ENCODE measurements at regions not wholly inside any gene's neighbourhood (a gene's known extent, or its start where the extent isn't known, plus 50 kb on each side); places are given as distances from the start of the nearest gene placed in this dataset.

GRCh38 chr6:1518855-1519254 is 90.9 kb upstream of the FOXC1 start:
- Histone ChIP-seq H3K27me3 (ENCODE audit: control insufficient read depth, insufficient read depth, low read length) (peaks cover 18% of the 10 kb centered on the region), H3K4me1 (ENCODE audit: control insufficient read depth, low read depth, low read length) (no peaks in the 10 kb centered on the region), H3K4me3 (ENCODE audit: low read length) (no peak overlapping the region), H3K9ac (ENCODE audit: low read length) (no peak overlapping the region), H3K27ac (ENCODE audit: low read length) (no peak overlapping the region), H3K9me3 (ENCODE audit: control insufficient read depth, low read depth, low read length) (no peaks in the 10 kb centered on the region), H3K36me3 (ENCODE audit: control insufficient read depth, low read depth, low read length) (no peaks in the 10 kb centered on the region)

- no peak overlapping the region for H3K4me3 ChIP-seq (ENCODE audit: low read length)
- no peaks in the 10 kb centered on the region for H3K36me3 ChIP-seq (ENCODE audit: control insufficient read depth, low read depth, low read length)
- no peaks in the 10 kb centered on the region for H3K4me1 ChIP-seq (ENCODE audit: control insufficient read depth, low read depth, low read length)
- H3K9me3 ChIP-seq (ENCODE audit: control insufficient read depth, low read depth, low read length), result no peaks in the 10 kb centered on the region
- no peak overlapping the region for H3K9ac ChIP-seq (ENCODE audit: low read length)
- peaks cover 25% of the 10 kb centered on the region for H3K27me3 ChIP-seq (ENCODE audit: control insufficient read depth, insufficient read depth, low read length)
- H3K27ac ChIP-seq (ENCODE audit: low read length), result no peak overlapping the region
Observed at GRCh38 chr6:1519597-1519996, 90.1 kb upstream of the FOXC1 start.

- Histone ChIP-seq H3K36me3 (ENCODE audit: control insufficient read depth, low read depth, low read length) (no peaks in the 10 kb centered on the region), H3K9me3 (ENCODE audit: control insufficient read depth, low read depth, low read length) (no peaks in the 10 kb centered on the region), H3K4me1 (ENCODE audit: control insufficient read depth, low read depth, low read length) (peaks cover 8% of the 10 kb centered on the region), H3K27ac (ENCODE audit: low read length) (no peak overlapping the region), H3K27me3 (ENCODE audit: control insufficient read depth, insufficient read depth, low read length) (peaks cover 57% of the 10 kb centered on the region), H3K9ac (ENCODE audit: low read length) (no peak overlapping the region), H3K4me3 (ENCODE audit: low read length) (no peak overlapping the region)
Observed at GRCh38 chr6:1522779-1523178, 86.9 kb upstream of the FOXC1 start.

- H3K27me3 ChIP-seq (ENCODE audit: control insufficient read depth, insufficient read depth, low read length), result peaks cover 70% of the 10 kb centered on the region
- peaks cover 8% of the 10 kb centered on the region for H3K4me1 ChIP-seq (ENCODE audit: control insufficient read depth, low read depth, low read length)
- no peak overlapping the region for H3K27ac ChIP-seq (ENCODE audit: low read length)
- no peaks in the 10 kb centered on the region for H3K9me3 ChIP-seq (ENCODE audit: control insufficient read depth, low read depth, low read length)
- H3K4me3 ChIP-seq (ENCODE audit: low read length), result no peak overlapping the region
- H3K36me3 ChIP-seq (ENCODE audit: control insufficient read depth, low read depth, low read length), result no peaks in the 10 kb centered on the region
- no peak overlapping the region for H3K9ac ChIP-seq (ENCODE audit: low read length)
Observed at GRCh38 chr6:1524040-1524480, 85.7 kb upstream of the FOXC1 start.

GRCh38 chr6:1525364-1526038 is 84.2 kb upstream of the FOXC1 start:
- no peak overlapping the region for H3K9ac ChIP-seq (ENCODE audit: low read length)
- H3K4me3 ChIP-seq (ENCODE audit: low read length), result no peak overlapping the region
- H3K27ac ChIP-seq (ENCODE audit: low read length), result no peak overlapping the region
- no peaks in the 10 kb centered on the region for H3K9me3 ChIP-seq (ENCODE audit: control insufficient read depth, low read depth, low read length)
- H3K36me3 ChIP-seq (ENCODE audit: control insufficient read depth, low read depth, low read length), result no peaks in the 10 kb centered on the region
- H3K27me3 ChIP-seq (ENCODE audit: control insufficient read depth, insufficient read depth, low read length), result peaks cover 70% of the 10 kb centered on the region
- H3K4me1 ChIP-seq (ENCODE audit: control insufficient read depth, low read depth, low read length), result peaks cover 8% of the 10 kb centered on the region

GRCh38 chr6:1526398-1527072 is 83.2 kb upstream of the FOXC1 start:
- Histone ChIP-seq H3K9ac (ENCODE audit: low read length) (no peak overlapping the region), H3K27ac (ENCODE audit: low read length) (no peak overlapping the region), H3K4me1 (ENCODE audit: control insufficient read depth, low read depth, low read length) (peaks cover 8% of the 10 kb centered on the region), H3K9me3 (ENCODE audit: control insufficient read depth, low read depth, low read length) (no peaks in the 10 kb centered on the region), H3K4me3 (ENCODE audit: low read length) (no peak overlapping the region), H3K36me3 (ENCODE audit: control insufficient read depth, low read depth, low read length) (no peaks in the 10 kb centered on the region), H3K27me3 (ENCODE audit: control insufficient read depth, insufficient read depth, low read length) (peaks cover 70% of the 10 kb centered on the region)

- H3K4me3 ChIP-seq (ENCODE audit: low read length), result no peak overlapping the region
Observed at GRCh38 chr6:1527073-1527457, 82.7 kb upstream of the FOXC1 start.

GRCh38 chr6:1535295-1535694 is 74.4 kb upstream of the FOXC1 start:
- Histone ChIP-seq H3K27me3 (ENCODE audit: control insufficient read depth, insufficient read depth, low read length) (no peaks in the 10 kb centered on the region), H3K27ac (ENCODE audit: low read length) (no peak overlapping the region), H3K9me3 (ENCODE audit: control insufficient read depth, low read depth, low read length) (no peaks in the 10 kb centered on the region), H3K9ac (ENCODE audit: low read length) (no peak overlapping the region), H3K36me3 (ENCODE audit: control insufficient read depth, low read depth, low read length) (no peaks in the 10 kb centered on the region), H3K4me1 (ENCODE audit: control insufficient read depth, low read depth, low read length) (no peaks in the 10 kb centered on the region), H3K4me3 (ENCODE audit: low read length) (no peak overlapping the region)

More at GRCh38 chr6:1527073-1527457, 82.7 kb upstream of the FOXC1 start:
- Histone ChIP-seq H3K27ac (ENCODE audit: low read length) (no peak overlapping the region), H3K9me3 (ENCODE audit: control insufficient read depth, low read depth, low read length) (no peaks in the 10 kb centered on the region), H3K27me3 (ENCODE audit: control insufficient read depth, insufficient read depth, low read length) (peaks cover 69% of the 10 kb centered on the region), H3K36me3 (ENCODE audit: control insufficient read depth, low read depth, low read length) (no peaks in the 10 kb centered on the region), H3K4me1 (ENCODE audit: control insufficient read depth, low read depth, low read length) (peaks cover 8% of the 10 kb centered on the region), H3K9ac (ENCODE audit: low read length) (no peak overlapping the region)

- Histone ChIP-seq H3K9me3 (ENCODE audit: control insufficient read depth, low read depth, low read length) (no peaks in the 10 kb centered on the region), H3K27ac (ENCODE audit: low read length) (no peak overlapping the region), H3K4me3 (ENCODE audit: low read length) (no peak overlapping the region), H3K27me3 (ENCODE audit: control insufficient read depth, insufficient read depth, low read length) (no peaks in the 10 kb centered on the region), H3K4me1 (ENCODE audit: control insufficient read depth, low read depth, low read length) (no peaks in the 10 kb centered on the region), H3K9ac (ENCODE audit: low read length) (no peak overlapping the region), H3K36me3 (ENCODE audit: control insufficient read depth, low read depth, low read length) (no peaks in the 10 kb centered on the region)
Observed at GRCh38 chr6:1536526-1537429, 72.9 kb upstream of the FOXC1 start.

GRCh38 chr6:1538369-1538768 is 71.3 kb upstream of the FOXC1 start:
- Histone ChIP-seq H3K9ac (ENCODE audit: low read length) (no peak overlapping the region), H3K36me3 (ENCODE audit: control insufficient read depth, low read depth, low read length) (no peaks in the 10 kb centered on the region), H3K27ac (ENCODE audit: low read length) (no peak overlapping the region), H3K4me1 (ENCODE audit: control insufficient read depth, low read depth, low read length) (no peaks in the 10 kb centered on the region), H3K9me3 (ENCODE audit: control insufficient read depth, low read depth, low read length) (no peaks in the 10 kb centered on the region), H3K27me3 (ENCODE audit: control insufficient read depth, insufficient read depth, low read length) (no peaks in the 10 kb centered on the region), H3K4me3 (ENCODE audit: low read length) (no peak overlapping the region)

GRCh38 chr6:1538810-1539478 is 70.8 kb upstream of the FOXC1 start:
- H3K36me3 ChIP-seq (ENCODE audit: control insufficient read depth, low read depth, low read length), result no peaks in the 10 kb centered on the region
- H3K27ac ChIP-seq (ENCODE audit: low read length), result no peak overlapping the region
- H3K4me1 ChIP-seq (ENCODE audit: control insufficient read depth, low read depth, low read length), result no peaks in the 10 kb centered on the region
- no peaks in the 10 kb centered on the region for H3K9me3 ChIP-seq (ENCODE audit: control insufficient read depth, low read depth, low read length)
- H3K4me3 ChIP-seq (ENCODE audit: low read length), result no peak overlapping the region
- H3K27me3 ChIP-seq (ENCODE audit: control insufficient read depth, insufficient read depth, low read length), result no peaks in the 10 kb centered on the region
- no peak overlapping the region for H3K9ac ChIP-seq (ENCODE audit: low read length)
